Astrocyte (in vitro differentiated cells and primary cell): ENCODE measurements at regions not wholly inside any gene's neighbourhood (a gene's known extent, or its start where the extent isn't known, plus 50 kb on each side); places are given as distances from the start of the nearest gene placed in this dataset.

ENCODE experiments used
- DNase-seq: peaks from one replicate; pipeline ENCODE4 v3.0.0-alpha.2; 2010; ENCODE audit warnings: low read depth
- FAIRE-seq: peaks from 2 replicates; lab custom pipeline; 2011; peaks lifted over from hg19 to GRCh38; lab: Jason Lieb, UNC
- H2AFZ ChIP-seq: 2 replicates; pipeline ENCODE4 v1.6.0; 2012; ENCODE audit warnings: low read depth, low read length, inconsistent platforms
- H3K27ac ChIP-seq: 2 replicates; pipeline ENCODE4 v1.5.1; 2011; ENCODE audit warnings: low read depth, low read length, inconsistent platforms
- H3K27me3 ChIP-seq: 2 replicates; pipeline ENCODE4 v1.6.0; 2011; ENCODE audit warnings: low read length, inconsistent platforms; ENCODE audit not compliant: insufficient read depth
- H3K36me3 ChIP-seq: 2 replicates; pipeline ENCODE4 v1.5.1; 2011; ENCODE audit warnings: low read length, inconsistent platforms; ENCODE audit not compliant: insufficient read depth
- H3K4me1 ChIP-seq: 2 replicates; pipeline ENCODE4 v1.5.1; 2011; ENCODE audit warnings: low read length, inconsistent platforms; ENCODE audit not compliant: insufficient read depth
- H3K4me2 ChIP-seq: 2 replicates; pipeline ENCODE4 v1.6.0; 2012; ENCODE audit warnings: low read length, inconsistent platforms
- H3K4me3 ChIP-seq: 2 replicates; pipeline ENCODE4 v1.5.1; 2011; ENCODE audit warnings: low read depth, mild to moderate bottlenecking, low read length, inconsistent platforms; ENCODE audit not compliant: insufficient read depth
- H3K79me2 ChIP-seq: 2 replicates; pipeline ENCODE4 v1.6.0; 2012; ENCODE audit warnings: mild to moderate bottlenecking, low read length, inconsistent platforms; ENCODE audit not compliant: insufficient read depth
- H3K9ac ChIP-seq: 2 replicates; pipeline ENCODE4 v1.6.0; 2012; ENCODE audit warnings: mild to moderate bottlenecking, low read length, inconsistent platforms
- H3K9me3 ChIP-seq: 2 replicates; pipeline ENCODE4 v1.5.1; 2012; ENCODE audit warnings: low read depth, mild to moderate bottlenecking, low read length, inconsistent platforms; ENCODE audit not compliant: insufficient read depth
- H4K20me1 ChIP-seq: 2 replicates; pipeline ENCODE4 v1.6.0; 2012; ENCODE audit warnings: low read length, inconsistent platforms; ENCODE audit not compliant: insufficient read depth
- H3K27ac Mint-ChIP-seq: one replicate; pipeline ENCODE4 v1.8.0; 2021; ENCODE audit warnings: mild to moderate bottlenecking, mixed read lengths; ENCODE audit not compliant: unreplicated experiment
- H3K27me3 Mint-ChIP-seq: one replicate; pipeline ENCODE4 v1.8.0; 2021; ENCODE audit warnings: low read depth, mixed read lengths; ENCODE audit not compliant: unreplicated experiment
- H3K36me3 Mint-ChIP-seq: one replicate; pipeline ENCODE4 v1.8.0; 2021; ENCODE audit warnings: low read depth, mixed read lengths; ENCODE audit not compliant: unreplicated experiment
- H3K4me1 Mint-ChIP-seq: one replicate; pipeline ENCODE4 v1.8.0; 2021; ENCODE audit warnings: low read depth, mixed read lengths; ENCODE audit not compliant: unreplicated experiment
- H3K4me3 Mint-ChIP-seq: one replicate; pipeline ENCODE4 v1.8.0; 2021; ENCODE audit warnings: mild to moderate bottlenecking, moderate library complexity, mixed read lengths; ENCODE audit not compliant: unreplicated experiment
- H3K9me3 Mint-ChIP-seq: one replicate; pipeline ENCODE4 v1.8.0; 2021; ENCODE audit warnings: mild to moderate bottlenecking, mixed read lengths; ENCODE audit not compliant: unreplicated experiment
- CTCF ChIP-seq: IDR thresholded peaks from 2 replicates; pipeline ENCODE4 v1.5.1; 2011; ENCODE audit warnings: low read depth, mild to moderate bottlenecking, inconsistent platforms, low read length, moderate library complexity; ENCODE audit not compliant: insufficient read depth
- EZH2 ChIP-seq: IDR thresholded peaks from 2 replicates; pipeline ENCODE4 v1.6.1; 2012; ENCODE audit warnings: mild to moderate bottlenecking, low read length, inconsistent platforms; ENCODE audit not compliant: insufficient read depth

GRCh38 chr2:2866459-2866858 lies 511.2 kb downstream of the EIPR1 start:
- no peaks in the 10 kb centered on the region for H3K36me3 ChIP-seq
- H3K9ac ChIP-seq: no peak overlapping the region
- no peaks in the 10 kb centered on the region for H3K79me2 ChIP-seq
- H3K27ac Mint-ChIP-seq: no peak overlapping the region
- H3K9me3 Mint-ChIP-seq: no peaks in the 10 kb centered on the region
- no peak overlapping the region for H3K4me3 Mint-ChIP-seq
- DNase-seq (no peak), FAIRE-seq (no peak)
- H3K4me1 ChIP-seq: no peaks in the 10 kb centered on the region
- no peaks in the 10 kb centered on the region for H3K9me3 ChIP-seq
- H3K27ac ChIP-seq: no peak overlapping the region
- H3K27me3 ChIP-seq: no peaks in the 10 kb centered on the region
- TF ChIP-seq EZH2: no peak
- TF ChIP-seq CTCF: no peak
- no peak overlapping the region for H3K4me2 ChIP-seq
- no peak overlapping the region for H2AFZ ChIP-seq
- H3K4me1 Mint-ChIP-seq: no peaks in the 10 kb centered on the region
- no peaks in the 10 kb centered on the region for H3K36me3 Mint-ChIP-seq
- H3K4me3 ChIP-seq: no peak overlapping the region
- H3K27me3 Mint-ChIP-seq: peaks cover 26% of the 10 kb centered on the region
- no peaks in the 10 kb centered on the region for H4K20me1 ChIP-seq

- TF ChIP-seq EZH2 (no peak), CTCF (no peak)
- DNase-seq (no peak), FAIRE-seq (no peak)
- Histone ChIP-seq H2AFZ (no peak overlapping the region), H3K9me3 (peaks cover 9% of the 10 kb centered on the region), H3K79me2 (no peaks in the 10 kb centered on the region), H4K20me1 (no peaks in the 10 kb centered on the region), H3K36me3 (no peaks in the 10 kb centered on the region), H3K27ac (no peak overlapping the region), H3K9ac (no peak overlapping the region), H3K27me3 (no peaks in the 10 kb centered on the region), H3K4me2 (no peak overlapping the region), H3K4me3 (no peak overlapping the region), H3K4me1 (no peaks in the 10 kb centered on the region)
- Mint-ChIP-seq H3K4me1 (no peaks in the 10 kb centered on the region), H3K9me3 (no peaks in the 10 kb centered on the region), H3K36me3 (no peaks in the 10 kb centered on the region), H3K27ac (no peak overlapping the region), H3K4me3 (no peak overlapping the region), H3K27me3 (peaks cover 8% of the 10 kb centered on the region)
These were observed 515.2 kb downstream of the EIPR1 start for GRCh38 chr2:2862386-2862785.

- Mint-ChIP-seq H3K4me1 (no peaks in the 10 kb centered on the region), H3K36me3 (no peaks in the 10 kb centered on the region), H3K9me3 (no peaks in the 10 kb centered on the region), H3K27ac (no peak overlapping the region), H3K4me3 (no peak overlapping the region), H3K27me3 (peaks cover 5% of the 10 kb centered on the region)
- H3K4me1 ChIP-seq: no peaks in the 10 kb centered on the region
- no peaks in the 10 kb centered on the region for H3K36me3 ChIP-seq
- H3K4me2 ChIP-seq: no peak overlapping the region
- no peaks in the 10 kb centered on the region for H3K27me3 ChIP-seq
- H2AFZ ChIP-seq: no peak overlapping the region
- FAIRE-seq (no peak), DNase-seq (no peak)
- H3K4me3 ChIP-seq: no peak overlapping the region
- peaks cover 9% of the 10 kb centered on the region for H3K9me3 ChIP-seq
- TF ChIP-seq EZH2 (no peak), CTCF (no peak)
- no peak overlapping the region for H3K9ac ChIP-seq
- no peaks in the 10 kb centered on the region for H3K79me2 ChIP-seq
- no peak overlapping the region for H3K27ac ChIP-seq
- H4K20me1 ChIP-seq: no peaks in the 10 kb centered on the region
These were observed 515.9 kb downstream of the EIPR1 start for GRCh38 chr2:2861666-2862240.
